HG02763 (cell line): ENCODE measurements at regions not wholly inside any gene's neighbourhood (a gene's known extent, or its start where the extent isn't known, plus 50 kb on each side); places are given as distances from the start of the nearest gene placed in this dataset.

ENCODE experiments used
- ATAC-seq: cut with Tn5 transposase; IDR thresholded peaks from one replicate; pipeline ENCODE4 v1.9.1; 2021; ENCODE audit warnings: mild to moderate bottlenecking, moderate library complexity; ENCODE audit not compliant: unreplicated experiment

DNA sequence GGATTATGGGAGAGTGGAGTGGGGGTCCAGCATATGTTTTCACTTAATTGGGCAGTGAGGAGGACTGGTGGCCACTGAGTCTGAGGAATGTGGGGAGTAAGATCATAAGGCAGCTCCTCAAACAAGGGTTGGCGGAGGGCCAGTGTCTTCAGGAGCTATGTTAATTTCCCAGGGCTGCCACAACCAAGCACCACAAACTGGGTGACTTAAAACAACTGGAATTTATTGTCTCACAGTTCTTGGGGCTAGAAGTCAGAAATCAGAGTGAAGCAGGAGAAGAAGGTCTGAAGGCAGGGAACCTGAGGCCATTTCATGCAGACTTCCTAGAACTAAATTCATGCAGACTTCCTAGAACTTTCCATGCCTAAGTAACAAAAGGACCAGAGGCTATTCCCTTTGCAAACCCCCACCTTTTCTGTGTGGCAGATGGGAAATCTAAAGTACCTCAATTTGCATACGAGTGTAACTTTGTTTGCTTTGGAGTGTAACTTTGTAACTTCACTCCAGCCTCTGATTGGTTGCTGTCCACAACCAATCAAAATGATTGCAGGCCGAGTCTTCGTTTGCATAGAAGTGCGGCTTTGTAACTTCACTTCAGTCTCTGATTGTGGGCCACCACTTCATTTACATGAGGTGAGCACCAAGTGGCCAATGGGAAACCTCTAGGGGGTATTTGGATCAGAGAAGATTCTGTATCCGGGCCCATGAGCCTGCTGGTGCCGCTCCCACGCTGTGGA is 50.5 kb upstream of the ZBED5 start:
- ATAC-seq = no peak
